SK-N-SH (cell line): ENCODE measurements at regions not wholly inside any gene's neighbourhood (a gene's known extent, or its start where the extent isn't known, plus 50 kb on each side); places are given as distances from the start of the nearest gene placed in this dataset.

Experiments used
- CTCF ChIA-PET: fragments of 300-600, 350-600 bp; formaldehyde crosslinking; extraction: SDS; loops from one replicate; lab custom pipeline; 2021; lab: Yijun Ruan, JAX
- POLR2A ChIA-PET: fragments of 350-600 bp; sonication (Branson Sonifier 250); formaldehyde crosslinking; extraction: SDS; loops from one replicate; lab custom pipeline; 2020; ENCODE audit warnings: antibody characterized with exemption, inconsistent platforms; lab: Yijun Ruan, JAX
- DNase-seq: peaks from one replicate; pipeline ENCODE4 v3.0.0; 2012
- H2AFZ ChIP-seq: fragments of 200-600 bp; sonication (generic); 2 replicates; pipeline ENCODE4 v1.8.1; 2016; ENCODE audit warnings: antibody characterized with exemption, mild to moderate bottlenecking, low read depth
- H3F3A ChIP-seq: fragments of 200-600 bp; sonication (generic); replicated peaks from 2 replicates; pipeline ENCODE3; 2016; ENCODE audit warnings: antibody characterized with exemption, mild to moderate bottlenecking; ENCODE audit not compliant: insufficient read depth
- H3K27ac ChIP-seq, 2 experiments: fragments of 200-500 bp in 1 of 2; fragments of 200-600 bp in 1 of 2; sonication (Bioruptor generic) in 1 of 2; sonication (generic), shearing (Covaris generic) in 1 of 2; 2 replicates each; pipeline versions ENCODE4 v1.5.1 to v1.6.1; 2014 to 2016; ENCODE audit warnings: low read depth in 2 of 2, inconsistent platforms in 1 of 2, low read length in 1 of 2, mild to moderate bottlenecking in 1 of 2, mixed read lengths in 1 of 2
- H3K27me3 ChIP-seq: fragments of 200-600 bp; sonication (generic), shearing (Covaris generic); 2 replicates; pipeline ENCODE4 v1.6.1; 2016; ENCODE audit warnings: mixed run types; ENCODE audit not compliant: insufficient read depth
- H3K36me3 ChIP-seq, 2 experiments: fragments of 200-500 bp in 1 of 2; fragments of 200-600 bp in 1 of 2; sonication (Bioruptor generic) in 1 of 2; sonication (generic) in 1 of 2; replicated peaks in 1 of 2; 2 replicates each; pipeline versions ENCODE3 to v1.5.1; 2014 to 2016; ENCODE audit warnings: low read length in 1 of 2, mild to moderate bottlenecking in 1 of 2; ENCODE audit not compliant: insufficient read depth in 2 of 2, control insufficient read depth in 1 of 2
- H3K4me1 ChIP-seq, 2 experiments: fragments of 200-500 bp in 1 of 2; fragments of 200-600 bp in 1 of 2; sonication (Bioruptor generic) in 1 of 2; sonication (generic), shearing (Covaris generic) in 1 of 2; 2 replicates each; pipeline versions ENCODE4 v1.5.1 to v1.6.1; 2014 to 2016; ENCODE audit warnings: low read depth in 1 of 2, low read length in 1 of 2, mixed run types in 1 of 2; ENCODE audit not compliant: insufficient read depth in 2 of 2, control insufficient read depth in 1 of 2
- H3K4me2 ChIP-seq: fragments of 200-600 bp; sonication (generic), shearing (Covaris generic); 2 replicates; pipeline ENCODE4 v1.6.1; 2017; ENCODE audit warnings: mixed run types
- H3K4me3 ChIP-seq, 2 experiments: fragments of 200-500 bp in 1 of 2; fragments of 200-600 bp in 1 of 2; sonication (Bioruptor generic) in 1 of 2; sonication (generic), shearing (Covaris generic) in 1 of 2; 2 replicates each; pipeline versions ENCODE4 v1.5.1 to v1.8.1; 2014 to 2016; ENCODE audit warnings: low read depth in 2 of 2, inconsistent platforms in 1 of 2, low read length in 1 of 2, mild to moderate bottlenecking in 1 of 2, mixed read lengths in 1 of 2, moderate library complexity in 1 of 2
- H3K79me2 ChIP-seq: fragments of 200-600 bp; sonication (generic); 2 replicates; pipeline ENCODE4 v1.8.1; 2017; ENCODE audit warnings: mild to moderate bottlenecking; ENCODE audit not compliant: insufficient read depth
- H3K9ac ChIP-seq: fragments of 200-600 bp; sonication (generic); 2 replicates; pipeline ENCODE4 v1.6.1; 2017; ENCODE audit warnings: mixed run types
- H3K9me2 ChIP-seq: fragments of 200-600 bp; sonication (generic); 2 replicates; pipeline ENCODE4 v1.6.1; 2017; ENCODE audit warnings: mixed run types
- H3K9me3 ChIP-seq: fragments of 200-600 bp; sonication (generic); 2 replicates; pipeline ENCODE4 v1.6.1; 2017; ENCODE audit warnings: mixed run types, mild to moderate bottlenecking, moderate library complexity
- H4K20me1 ChIP-seq: fragments of 200-600 bp; sonication (generic); 2 replicates; pipeline ENCODE4 v1.6.1; 2017; ENCODE audit warnings: mild to moderate bottlenecking, mixed run types; ENCODE audit not compliant: insufficient read depth
- CHD2 ChIP-seq: fragments of 150-350 bp; IDR thresholded peaks from 2 replicates; pipeline ENCODE4 v1.6.1; 2018; ENCODE audit warnings: low read length; ENCODE audit not compliant: partially characterized antibody
- EP300 ChIP-seq, 2 experiments: IDR thresholded peaks; 2 replicates each; pipeline versions ENCODE4 v1.4.0 to v1.6.1; 2012; ENCODE audit warnings: borderline replicate concordance in 1 of 2, low read depth in 1 of 2, low read length in 1 of 2
- EZH2phosphoT487 ChIP-seq: fragments of 200-600 bp; sonication (generic); IDR thresholded peaks from 2 replicates; pipeline ENCODE4 v1.6.1; 2017; ENCODE audit warnings: low read depth, mixed run types, mild to moderate bottlenecking, antibody characterized with exemption, moderate library complexity, borderline replicate concordance
- FOXM1 ChIP-seq: IDR thresholded peaks from 2 replicates; pipeline ENCODE4 v1.4.0; 2012; ENCODE audit warnings: low read depth, mild to moderate bottlenecking
- GABPA ChIP-seq: IDR thresholded peaks from 2 replicates; pipeline ENCODE4 v1.4.0; 2012; ENCODE audit warnings: low read depth, mild to moderate bottlenecking
- GATA2 ChIP-seq: sonication (generic); formaldehyde crosslinking; IDR thresholded peaks from 2 replicates; pipeline ENCODE4 v1.5.0; 2020; ENCODE audit warnings: mild to moderate bottlenecking, missing genetic modification reagents
- JUND ChIP-seq: IDR thresholded peaks from 2 replicates; pipeline ENCODE4 v1.4.0; 2012
- MEF2A ChIP-seq: IDR thresholded peaks from 2 replicates; pipeline ENCODE4 v1.4.0; 2012; ENCODE audit warnings: low read depth, borderline replicate concordance
- MXI1 ChIP-seq: IDR thresholded peaks from 2 replicates; pipeline ENCODE4 v1.6.1; 2012; ENCODE audit warnings: mild to moderate bottlenecking, low read depth, low read length, improper control_type of control experiment
- NRF1 ChIP-seq: IDR thresholded peaks from 2 replicates; pipeline ENCODE4 v1.6.1; 2012; ENCODE audit warnings: low read depth, mild to moderate bottlenecking, low read length
- POLR2AphosphoS5 ChIP-seq: IDR thresholded peaks from 2 replicates; pipeline ENCODE4 v1.6.1; 2012; ENCODE audit warnings: low read depth, low read length
- RAD21 ChIP-seq: IDR thresholded peaks from 2 replicates; pipeline ENCODE4 v1.6.1; 2012; ENCODE audit warnings: mild to moderate bottlenecking, low read length
- RCOR1 ChIP-seq: fragments of 150-350 bp; IDR thresholded peaks from 2 replicates; pipeline ENCODE4 v1.6.1; 2017; ENCODE audit warnings: antibody characterized with exemption, low read length
- RXRA ChIP-seq: IDR thresholded peaks from 2 replicates; pipeline ENCODE4 v1.4.0; 2012; ENCODE audit warnings: low read depth, mild to moderate bottlenecking, borderline replicate concordance
- SIN3A ChIP-seq: IDR thresholded peaks from 2 replicates; pipeline ENCODE4 v1.6.1; 2012; ENCODE audit warnings: low read depth, mild to moderate bottlenecking, low read length, moderate library complexity, borderline replicate concordance
- TCF12 ChIP-seq: IDR thresholded peaks from 2 replicates; pipeline ENCODE4 v1.4.0; 2012
- TEAD4 ChIP-seq: IDR thresholded peaks from 2 replicates; pipeline ENCODE4 v1.4.0; 2012; ENCODE audit warnings: mild to moderate bottlenecking, borderline replicate concordance; ENCODE audit not compliant: insufficient read depth
- WGBS: methylation state at CpG from one replicate; pipeline ENCODE4 v1.1.6; 2017; ENCODE audit warnings: low lambda C conversion rate; 5-methylcytosine and 5-hydroxymethylcytosine counted together
- TF ChIP-seq, protein P1 (sequence below): IDR thresholded peaks from 2 replicates; pipeline ENCODE4 v1.4.0; 2012; ENCODE audit warnings: low read depth
- TF ChIP-seq, protein P2 (sequence below): IDR thresholded peaks from 2 replicates; pipeline ENCODE4 v1.4.0; 2012; ENCODE audit warnings: low read depth, borderline replicate concordance
- TF ChIP-seq, protein P3 (sequence below): fragments of 150-350 bp; IDR thresholded peaks from 2 replicates; pipeline ENCODE4 v1.6.1; 2016; ENCODE audit warnings: mild to moderate bottlenecking, low read depth, low read length

DNA sequence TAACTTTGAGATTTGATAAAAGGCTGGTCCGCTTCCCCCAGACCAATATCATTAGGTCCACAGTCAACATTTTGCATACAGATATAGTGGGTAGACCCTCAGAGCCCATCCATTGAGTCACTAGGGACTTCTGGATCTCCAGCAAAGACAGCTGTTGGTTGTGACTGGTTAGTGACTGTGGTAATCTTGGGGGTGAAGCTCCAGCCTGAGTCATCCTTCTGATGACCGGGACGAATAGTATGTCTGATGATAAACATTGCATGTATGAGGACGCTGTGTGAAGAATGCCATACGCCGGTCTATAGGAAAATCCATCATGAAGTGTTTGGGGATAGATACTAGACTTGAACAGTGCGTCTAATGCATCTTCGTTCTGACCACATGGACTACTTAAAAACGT lies 307.0 kb downstream of the UQCRFS1 start (continued):
- TF ChIP-seq, protein P1, sequence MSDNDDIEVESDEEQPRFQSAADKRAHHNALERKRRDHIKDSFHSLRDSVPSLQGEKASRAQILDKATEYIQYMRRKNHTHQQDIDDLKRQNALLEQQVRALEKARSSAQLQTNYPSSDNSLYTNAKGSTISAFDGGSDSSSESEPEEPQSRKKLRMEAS = no peak

DNA sequence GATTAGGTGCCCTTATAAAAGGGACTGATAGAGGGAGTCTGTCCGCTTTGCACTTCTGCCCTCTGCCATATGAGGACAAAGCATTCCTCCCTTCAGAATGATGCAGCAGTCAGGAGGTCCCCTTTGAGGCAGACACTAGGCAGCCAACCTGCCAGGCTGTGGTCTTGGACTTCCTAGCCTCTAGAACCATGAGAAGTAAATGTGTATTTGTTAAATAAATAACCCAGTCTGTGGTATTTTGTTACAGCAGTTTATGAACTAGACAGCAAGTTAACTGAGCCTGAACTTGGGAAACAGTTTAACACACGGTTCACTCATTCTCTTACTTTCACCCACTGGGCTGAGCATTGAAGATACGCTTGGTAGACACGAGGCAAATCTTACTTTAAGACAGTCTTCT lies 313.2 kb downstream of the UQCRFS1 start:
- Histone ChIP-seq H3F3A (no peaks in the 10 kb centered on the region), H3K9ac (no peak overlapping the region), H4K20me1 (no peaks in the 10 kb centered on the region), H3K9me2 (no peaks in the 10 kb centered on the region), H3K4me3 (no peak overlapping the region), H2AFZ (no peak overlapping the region), H3K36me3 (no peaks in the 10 kb centered on the region), H3K4me1 (no peaks in the 10 kb centered on the region), H3K27ac (no peak overlapping the region), H3K4me2 (no peak overlapping the region), H3K27me3 (peaks cover 23% of the 10 kb centered on the region; the same call in 1 of the 2 replicates), H3K79me2 (no peaks in the 10 kb centered on the region), H3K9me3 (no peaks in the 10 kb centered on the region)
- TF ChIP-seq MXI1 (no peak), POLR2AphosphoS5 (no peak), EP300 (IDR thresholded peaks at IDR 0.05; ENCODE audit: borderline replicate concordance in 1 of 2, low read depth in 1 of 2, low read length in 1 of 2) (no peak), RCOR1 (no peak), MEF2A (no peak), EZH2phosphoT487 (no peak), SIN3A (no peak), RAD21 (no peak), GATA2 (CRISPR knock-in tag) (no peak), TEAD4 (no peak), GABPA (no peak), JUND (no peak), CHD2 (no peak), TCF12 (no peak), FOXM1 (no peak), NRF1 (no peak), RXRA (no peak)
- TF ChIP-seq, protein P1 = no peak
- TF ChIP-seq, protein P2, sequence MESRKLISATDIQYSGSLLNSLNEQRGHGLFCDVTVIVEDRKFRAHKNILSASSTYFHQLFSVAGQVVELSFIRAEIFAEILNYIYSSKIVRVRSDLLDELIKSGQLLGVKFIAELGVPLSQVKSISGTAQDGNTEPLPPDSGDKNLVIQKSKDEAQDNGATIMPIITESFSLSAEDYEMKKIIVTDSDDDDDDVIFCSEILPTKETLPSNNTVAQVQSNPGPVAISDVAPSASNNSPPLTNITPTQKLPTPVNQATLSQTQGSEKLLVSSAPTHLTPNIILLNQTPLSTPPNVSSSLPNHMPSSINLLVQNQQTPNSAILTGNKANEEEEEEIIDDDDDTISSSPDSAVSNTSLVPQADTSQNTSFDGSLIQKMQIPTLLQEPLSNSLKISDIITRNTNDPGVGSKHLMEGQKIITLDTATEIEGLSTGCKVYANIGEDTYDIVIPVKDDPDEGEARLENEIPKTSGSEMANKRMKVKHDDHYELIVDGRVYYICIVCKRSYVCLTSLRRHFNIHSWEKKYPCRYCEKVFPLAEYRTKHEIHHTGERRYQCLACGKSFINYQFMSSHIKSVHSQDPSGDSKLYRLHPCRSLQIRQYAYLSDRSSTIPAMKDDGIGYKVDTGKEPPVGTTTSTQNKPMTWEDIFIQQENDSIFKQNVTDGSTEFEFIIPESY = no peak
- TF ChIP-seq, protein P3, sequence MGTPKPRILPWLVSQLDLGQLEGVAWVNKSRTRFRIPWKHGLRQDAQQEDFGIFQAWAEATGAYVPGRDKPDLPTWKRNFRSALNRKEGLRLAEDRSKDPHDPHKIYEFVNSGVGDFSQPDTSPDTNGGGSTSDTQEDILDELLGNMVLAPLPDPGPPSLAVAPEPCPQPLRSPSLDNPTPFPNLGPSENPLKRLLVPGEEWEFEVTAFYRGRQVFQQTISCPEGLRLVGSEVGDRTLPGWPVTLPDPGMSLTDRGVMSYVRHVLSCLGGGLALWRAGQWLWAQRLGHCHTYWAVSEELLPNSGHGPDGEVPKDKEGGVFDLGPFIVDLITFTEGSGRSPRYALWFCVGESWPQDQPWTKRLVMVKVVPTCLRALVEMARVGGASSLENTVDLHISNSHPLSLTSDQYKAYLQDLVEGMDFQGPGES = no peak
- WGBS = 4% methylated on average over 4 of the region's 4 CpGs
- no peak for DNase-seq
- POLR2A ChIA-PET = no interaction called here
- CTCF ChIA-PET = no interaction called here
